Esophagus squamous epithelium (tissue), 4 donors: ENCODE measurements at regions not wholly inside any gene's neighbourhood (a gene's known extent, or its start where the extent isn't known, plus 50 kb on each side); places are given as distances from the start of the nearest gene placed in this dataset.

ENCODE experiments used
- CTCF ChIP-seq, 6 experiments: fragments of 450-650 bp in 4 of 6; fragments of 200-600 bp in 2 of 6; sonication (generic) in 2 of 6; IDR thresholded peaks; one replicate each; pipeline ENCODE4 v1.5.1; 2016 to 2019; ENCODE audit warnings: antibody characterized with exemption in 6 of 6, mild to moderate bottlenecking in 4 of 6, moderate library complexity in 4 of 6
- POLR2A ChIP-seq, 4 donors: fragments of 450-650 bp; IDR thresholded peaks; one replicate each; pipeline ENCODE4 v1.6.1; 2017; ENCODE audit warnings: antibody characterized with exemption in 4 of 4, mild to moderate bottlenecking in 4 of 4, moderate library complexity in 3 of 4

- no peak for TF ChIP-seq CTCF (IDR thresholded peaks at IDR 0.05)
- TF ChIP-seq POLR2A (IDR thresholded peaks at IDR 0.05): no peak
These were observed 69.5 kb upstream of the ZC3H12C start for GRCh38 chr11:110023711-110024110.
